CD8-positive, alpha-beta memory T cell (primary cell): ENCODE measurements at regions not wholly inside any gene's neighbourhood (a gene's known extent, or its start where the extent isn't known, plus 50 kb on each side); places are given as distances from the start of the nearest gene placed in this dataset.

ENCODE experiments used
- CTCF ChIA-PET: fragments of 350-600 bp; sonication (Branson Sonifier 250); formaldehyde crosslinking; loops from one replicate; lab custom pipeline; 2021; ENCODE audit warnings: antibody characterized with exemption; lab: Charles Lee
- POLR2A ChIA-PET: fragments of 350-600 bp; sonication (Branson Sonifier 250); formaldehyde crosslinking; loops from one replicate; lab custom pipeline; 2021; ENCODE audit warnings: antibody characterized with exemption; lab: Charles Lee
- DNase-seq, 5 donors: peaks; one replicate each; pipeline versions ENCODE4 v3.0.0 to v3.0.0-alpha.2; 2020 to 2022; ENCODE audit warnings: mixed read lengths in 1 of 5
- H3K27ac ChIP-seq: one replicate; pipeline ENCODE4 v1.7.0; 2013; ENCODE audit warnings: low read depth, mild to moderate bottlenecking, low read length, moderate library complexity
- H3K27me3 ChIP-seq: 2 replicates; pipeline ENCODE4 v1.7.0; 2013; ENCODE audit warnings: low read length, mild to moderate bottlenecking; ENCODE audit not compliant: insufficient read depth, poor library complexity, severe bottlenecking
- H3K36me3 ChIP-seq: 2 replicates; pipeline ENCODE4 v1.7.0; 2013; ENCODE audit warnings: mild to moderate bottlenecking, low read length, moderate library complexity; ENCODE audit not compliant: insufficient read depth
- H3K4me1 ChIP-seq: 2 replicates; pipeline ENCODE4 v1.7.0; 2013; ENCODE audit warnings: mild to moderate bottlenecking, low read length, moderate library complexity; ENCODE audit not compliant: insufficient read depth
- H3K4me3 ChIP-seq: 2 replicates; pipeline ENCODE4 v1.7.0; 2013; ENCODE audit warnings: mild to moderate bottlenecking, low read length
- H3K9me3 ChIP-seq: 2 replicates; pipeline ENCODE4 v1.7.0; 2013; ENCODE audit warnings: mild to moderate bottlenecking, low read length
- H3K27ac Mint-ChIP-seq, 8 donors: one replicate each; pipeline ENCODE4 v1.8.0; 2020 to 2021; ENCODE audit warnings: mixed read lengths in 8 of 8, mild to moderate bottlenecking in 6 of 8, inconsistent platforms in 3 of 8, moderate library complexity in 3 of 8
- H3K27me3 Mint-ChIP-seq, 2 donors: one replicate each; pipeline ENCODE4 v1.8.0; 2020 to 2021; ENCODE audit warnings: mixed read lengths in 2 of 2, mild to moderate bottlenecking in 1 of 2, moderate library complexity in 1 of 2
- H3K36me3 Mint-ChIP-seq, 3 donors: one replicate each; pipeline ENCODE4 v1.8.0; 2020 to 2021; ENCODE audit warnings: mixed read lengths in 3 of 3, inconsistent platforms in 1 of 3, mild to moderate bottlenecking in 1 of 3
- H3K4me1 Mint-ChIP-seq, 3 donors: one replicate each; pipeline ENCODE4 v1.8.0; 2020 to 2021; ENCODE audit warnings: mixed read lengths in 3 of 3, inconsistent platforms in 1 of 3, mild to moderate bottlenecking in 1 of 3
- H3K4me3 Mint-ChIP-seq, 7 donors: one replicate each; pipeline ENCODE4 v1.8.0; 2020 to 2021; ENCODE audit warnings: mixed read lengths in 7 of 7, mild to moderate bottlenecking in 6 of 7, moderate library complexity in 4 of 7, inconsistent platforms in 2 of 7
- H3K9me3 Mint-ChIP-seq, 5 donors: one replicate each; pipeline ENCODE4 v1.8.0; 2020 to 2022; ENCODE audit warnings: mixed read lengths in 5 of 5, mild to moderate bottlenecking in 3 of 5, moderate library complexity in 2 of 5, inconsistent platforms in 1 of 5

GRCh38 chr9:99299211-99300102 lies 77.4 kb downstream of the SEC61B start:
- Histone ChIP-seq H3K36me3 (no peaks in the 10 kb centered on the region), H3K4me1 (no peaks in the 10 kb centered on the region), H3K4me3 (no peak overlapping the region), H3K27me3 (no peaks in the 10 kb centered on the region), H3K9me3 (no peaks in the 10 kb centered on the region), H3K27ac (no peak overlapping the region)
- POLR2A ChIA-PET, result interaction anchor here (0.6 kb wide), 1 partner anchor 660 kb away, joined by 4 read pairs; no protein-coding TSS in a partner anchor
- CTCF ChIA-PET, result no interaction called here
- Mint-ChIP-seq H3K27ac (no peak overlapping the region), H3K4me3 (no peak overlapping the region), H3K36me3 (no peaks in the 10 kb centered on the region), H3K27me3 (peaks cover 5 to 32% of the 10 kb centered on the region in 2 donors), H3K9me3 (no peaks in the 10 kb centered on the region), H3K4me1 (peaks cover 0 to 5% (median 0%) of the 10 kb centered on the region in 3 donors)
- DNase-seq, result no peak

- POLR2A ChIA-PET, result no interaction called here
- H3K4me3 ChIP-seq, result no peak overlapping the region
- Mint-ChIP-seq H3K27me3 (peaks cover 5 to 27% of the 10 kb centered on the region in 2 donors), H3K27ac (no peak overlapping the region), H3K9me3 (no peaks in the 10 kb centered on the region), H3K4me1 (peaks cover 0 to 5% (median 0%) of the 10 kb centered on the region in 3 donors), H3K36me3 (no peaks in the 10 kb centered on the region), H3K4me3 (no peak overlapping the region)
- DNase-seq, result no peak
- H3K27ac ChIP-seq, result no peak overlapping the region
- H3K36me3 ChIP-seq, result no peaks in the 10 kb centered on the region
- CTCF ChIA-PET, result no interaction called here
- no peaks in the 10 kb centered on the region for H3K9me3 ChIP-seq
- H3K4me1 ChIP-seq, result no peaks in the 10 kb centered on the region
- H3K27me3 ChIP-seq, result no peaks in the 10 kb centered on the region
These were observed 78.0 kb downstream of the SEC61B start for GRCh38 chr9:99300103-99300439.

- no peaks in the 10 kb centered on the region for H3K36me3 Mint-ChIP-seq
- H3K9me3 Mint-ChIP-seq, result no peaks in the 10 kb centered on the region
- no peak overlapping the region for H3K4me3 Mint-ChIP-seq
- H3K4me1 Mint-ChIP-seq, result peaks cover 0 to 5% (median 0%) of the 10 kb centered on the region in 3 donors
- peaks cover 3 to 26% of the 10 kb centered on the region in 2 donors for H3K27me3 Mint-ChIP-seq
- no peak for DNase-seq
- H3K27ac Mint-ChIP-seq, result no peak overlapping the region
- H3K27ac ChIP-seq, result no peak overlapping the region
- ChIA-PET CTCF (no interaction called here), POLR2A (no interaction called here)
- H3K36me3 ChIP-seq, result no peaks in the 10 kb centered on the region
- no peak overlapping the region for H3K4me3 ChIP-seq
- H3K27me3 ChIP-seq, result no peaks in the 10 kb centered on the region
- H3K4me1 ChIP-seq, result no peaks in the 10 kb centered on the region
- no peaks in the 10 kb centered on the region for H3K9me3 ChIP-seq
These were observed 78.5 kb downstream of the SEC61B start for GRCh38 chr9:99300603-99301002.

GRCh38 chr9:99303177-99303576 lies 81.1 kb downstream of the SEC61B start:
- POLR2A ChIA-PET, result no interaction called here
- Mint-ChIP-seq H3K4me3 (no peak overlapping the region), H3K27me3 (peaks cover 3 to 33% of the 10 kb centered on the region in 2 donors), H3K36me3 (no peaks in the 10 kb centered on the region), H3K9me3 (no peaks in the 10 kb centered on the region), H3K27ac (no peak overlapping the region), H3K4me1 (no peaks in the 10 kb centered on the region)
- Histone ChIP-seq H3K4me1 (no peaks in the 10 kb centered on the region), H3K9me3 (no peaks in the 10 kb centered on the region), H3K4me3 (no peak overlapping the region), H3K36me3 (no peaks in the 10 kb centered on the region), H3K27ac (no peak overlapping the region), H3K27me3 (no peaks in the 10 kb centered on the region)
- DNase-seq, result no peak
- CTCF ChIA-PET, result no interaction called here

GRCh38 chr9:99305124-99305523 lies 83.0 kb downstream of the SEC61B start:
- Histone ChIP-seq H3K4me3 (no peak overlapping the region), H3K36me3 (no peaks in the 10 kb centered on the region), H3K9me3 (no peaks in the 10 kb centered on the region), H3K27me3 (no peaks in the 10 kb centered on the region), H3K27ac (no peak overlapping the region), H3K4me1 (no peaks in the 10 kb centered on the region)
- ChIA-PET POLR2A (no interaction called here), CTCF (no interaction called here)
- no peak for DNase-seq
- Mint-ChIP-seq H3K36me3 (no peaks in the 10 kb centered on the region), H3K27ac (no peak overlapping the region), H3K4me3 (no peak overlapping the region), H3K4me1 (no peaks in the 10 kb centered on the region), H3K27me3 (peaks cover 5 to 39% of the 10 kb centered on the region in 2 donors), H3K9me3 (no peaks in the 10 kb centered on the region)

- H3K36me3 Mint-ChIP-seq, result no peaks in the 10 kb centered on the region
- POLR2A ChIA-PET, result no interaction called here
These were observed 84.0 kb downstream of the SEC61B start for GRCh38 chr9:99305820-99306811.

GRCh38 chr9:99307851-99308250 lies 85.8 kb downstream of the SEC61B start:
- no peaks in the 10 kb centered on the region for H3K36me3 Mint-ChIP-seq
- peaks cover 5 to 25% of the 10 kb centered on the region in 2 donors for H3K27me3 Mint-ChIP-seq
- CTCF ChIA-PET, result no interaction called here

More at GRCh38 chr9:99305820-99306811, 84.0 kb downstream of the SEC61B start:
- CTCF ChIA-PET, result no interaction called here
- Histone ChIP-seq H3K36me3 (no peaks in the 10 kb centered on the region), H3K27me3 (no peaks in the 10 kb centered on the region), H3K9me3 (no peaks in the 10 kb centered on the region), H3K27ac (no peak overlapping the region), H3K4me1 (no peaks in the 10 kb centered on the region), H3K4me3 (no peak overlapping the region)
- H3K4me1 Mint-ChIP-seq, result no peaks in the 10 kb centered on the region
- no peak overlapping the region for H3K27ac Mint-ChIP-seq
- no peaks in the 10 kb centered on the region for H3K9me3 Mint-ChIP-seq
- H3K4me3 Mint-ChIP-seq, result no peak overlapping the region
- H3K27me3 Mint-ChIP-seq, result peaks cover 5 to 32% of the 10 kb centered on the region in 2 donors
- no peak for DNase-seq

More at GRCh38 chr9:99307851-99308250, 85.8 kb downstream of the SEC61B start:
- H3K4me3 Mint-ChIP-seq, result no peak overlapping the region
- no peaks in the 10 kb centered on the region for H3K36me3 ChIP-seq
- H3K4me1 ChIP-seq, result no peaks in the 10 kb centered on the region
- no peak overlapping the region for H3K4me3 ChIP-seq
- no peak for DNase-seq
- H3K9me3 ChIP-seq, result no peaks in the 10 kb centered on the region
- H3K9me3 Mint-ChIP-seq, result no peaks in the 10 kb centered on the region
- H3K27ac Mint-ChIP-seq, result peak overlapping the region in 1 of 8 donors; percentile 59
- no peaks in the 10 kb centered on the region for H3K27me3 ChIP-seq
- no peaks in the 10 kb centered on the region for H3K4me1 Mint-ChIP-seq
- no peak overlapping the region for H3K27ac ChIP-seq
- POLR2A ChIA-PET, result no interaction called here
